ENCODE measurements at regions not wholly inside any gene's neighbourhood (a gene's known extent, or its start where the extent isn't known, plus 50 kb on each side); places are given as distances from the start of the nearest gene placed in this dataset.

DNA sequence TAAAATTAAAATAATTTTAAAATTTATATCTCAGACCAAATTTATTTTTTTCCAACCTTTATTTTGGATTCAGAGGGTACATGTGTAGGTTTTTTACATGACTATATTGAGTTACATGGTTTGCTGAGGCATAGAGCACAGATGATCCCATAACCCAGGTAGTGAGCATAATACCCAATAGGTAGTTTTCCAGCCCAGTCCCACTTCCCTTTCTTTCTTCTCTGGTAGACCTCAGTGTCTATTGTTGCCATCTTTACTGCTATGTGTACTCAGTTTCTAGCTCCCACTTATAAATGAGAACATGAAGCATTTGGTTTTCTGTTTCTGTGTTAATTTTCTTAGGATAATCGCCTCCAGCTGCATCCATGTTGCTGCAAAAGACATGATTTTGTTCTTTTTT is 338.1 kb downstream of the EFHB start:
- Histone ChIP-seq H3K27me3 (ENCODE audit: control insufficient read depth, insufficient read depth, low read length) (no peaks in the 10 kb centered on the region), H3K9me3 (ENCODE audit: control insufficient read depth in 2 of 3, insufficient read depth in 1 of 3, low read length in 3 of 3) (no peaks in the 10 kb centered on the region), H3K4me1 (ENCODE audit: control insufficient read depth in 2 of 3, insufficient read depth in 2 of 3, low read depth in 1 of 3, low read length in 3 of 3) (no peaks in the 10 kb centered on the region), H3K36me3 (ENCODE audit: control insufficient read depth in 2 of 3, insufficient read depth in 3 of 3, low read length in 3 of 3) (no peaks in the 10 kb centered on the region), H3K27ac (ENCODE audit: low read depth in 2 of 2, low read length in 2 of 2) (no peak overlapping the region), H3K9ac (ENCODE audit: low read length in 3 of 3) (no peak overlapping the region), H3K4me3 (ENCODE audit: low read length in 3 of 3) (no peak overlapping the region)
- DNase-seq, result no peak
- FAIRE-seq, result no peak
- TF ChIP-seq CTCF (IDR thresholded peaks at IDR 0.05; ENCODE audit: borderline replicate concordance, extremely low read depth, insufficient read depth), result no peak
- intact Hi-C loops (cut with DNase I), result no loop called here

Data from kidney (tissue), 13 donors.